Left renal cortex interstitium (tissue), 4 donors: ENCODE measurements at regions not wholly inside any gene's neighbourhood (a gene's known extent, or its start where the extent isn't known, plus 50 kb on each side); places are given as distances from the start of the nearest gene placed in this dataset.
"Not testable (repeated sequence)": the region's sequence is repeated elsewhere in the genome, so short reads cannot be mapped to it uniquely, and the experiment has no call there.

Experiments used
- DNase-seq, 4 donors: peaks; one replicate each; pipeline ENCODE4 v3.0.0-alpha.2; 2013; ENCODE audit warnings: low read depth in 4 of 4, low spot score in 2 of 4, missing footprints in 1 of 4

DNA sequence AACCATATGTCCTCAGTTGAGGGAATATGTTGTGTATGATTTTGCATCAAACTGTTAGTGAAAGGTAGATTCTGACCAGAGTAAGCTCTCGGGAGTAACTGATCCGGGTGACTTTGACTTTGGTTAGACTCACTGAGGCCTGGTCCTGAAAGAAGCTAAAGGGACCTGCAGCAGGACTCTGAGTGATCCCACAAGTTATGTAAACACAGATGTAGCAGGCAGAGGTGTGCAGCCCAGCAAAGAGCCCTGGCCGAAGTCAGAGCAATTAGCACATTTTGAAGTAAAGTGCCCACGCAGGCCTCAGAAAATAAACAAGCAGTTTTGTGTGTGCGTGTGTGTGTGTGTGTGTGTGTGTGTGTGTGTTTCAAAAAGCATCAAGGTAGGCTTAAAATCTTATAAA is 245.6 kb upstream of the FERD3L start:
- DNase-seq, result no peak

GRCh38 chr7:19381321-19381720 is 236.1 kb upstream of the FERD3L start:
- DNase-seq, result no peak

DNA sequence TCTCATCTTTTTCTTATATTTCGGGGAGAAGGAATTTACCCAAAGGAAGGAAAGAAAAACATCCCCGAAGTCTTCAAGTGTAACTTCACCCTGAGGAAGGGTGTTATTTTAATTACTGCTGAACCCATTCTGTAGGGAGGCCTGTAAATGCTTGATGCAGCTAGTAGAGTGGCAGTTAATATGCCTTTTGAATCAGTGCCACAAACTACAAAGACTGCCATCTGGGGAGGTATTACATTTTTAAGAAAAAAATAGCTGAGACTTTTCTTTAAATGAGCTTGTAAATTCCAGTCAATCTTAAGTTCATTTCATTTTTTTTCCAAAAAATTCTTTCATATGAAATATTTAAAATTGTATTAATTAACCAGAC is 233.1 kb upstream of the FERD3L start:
- peak in 1 of 4 donors; percentile 3 for DNase-seq

DNA sequence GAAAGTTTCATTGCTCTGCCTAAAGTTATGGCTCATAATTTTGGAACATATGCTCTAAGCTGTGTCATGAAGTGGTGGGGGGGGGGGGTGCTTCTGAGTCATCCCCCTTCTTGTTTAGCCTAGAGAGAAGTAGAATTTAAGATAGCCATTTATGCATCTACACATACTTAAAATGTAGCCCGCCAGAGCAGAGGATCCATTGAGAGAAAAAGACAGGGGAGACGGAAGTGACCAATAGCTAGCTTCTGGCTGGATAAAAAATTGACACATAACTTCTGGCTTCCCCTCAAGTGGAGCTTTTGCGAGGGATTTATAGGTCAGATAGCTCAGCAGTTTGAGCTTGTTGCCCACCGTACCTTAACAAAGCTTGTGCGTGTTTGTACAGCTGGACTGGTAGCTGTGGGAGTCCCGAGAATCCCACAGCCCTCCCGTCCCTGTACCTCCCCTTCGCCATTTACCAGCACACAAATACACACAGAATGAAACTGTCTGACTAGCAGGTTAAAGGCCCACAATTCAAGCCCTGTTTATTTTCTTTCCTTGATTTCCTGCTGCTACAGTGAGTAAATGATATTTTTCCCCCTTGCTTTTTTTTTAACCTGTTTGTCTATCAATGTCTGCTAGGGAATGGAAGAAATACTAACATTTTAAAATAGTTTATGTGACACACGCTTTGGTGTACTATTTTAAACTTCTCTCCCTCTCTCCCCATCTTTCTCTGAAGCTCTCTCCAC is 232.6 kb upstream of the FERD3L start:
- DNase-seq, result peak in 1 of 4 donors; percentile 27

DNA sequence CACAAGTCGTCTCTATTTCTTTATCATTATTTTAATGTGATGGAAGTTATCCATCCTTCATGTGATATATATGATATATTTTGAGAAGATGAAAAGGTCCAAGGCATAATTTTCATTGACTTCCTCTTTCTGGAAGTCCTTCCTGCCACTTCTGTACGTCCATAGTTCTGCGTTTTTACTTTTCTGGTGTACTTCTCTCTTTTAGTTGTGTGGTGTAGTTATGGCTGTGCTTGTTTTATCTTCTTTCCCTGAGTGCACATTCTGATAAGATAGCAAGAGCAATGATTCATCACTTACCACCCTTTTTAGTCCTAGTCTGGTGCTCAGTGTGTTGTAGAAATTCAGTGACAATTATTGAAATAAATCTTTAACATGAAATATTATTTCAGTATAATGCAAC is 231.3 kb upstream of the FERD3L start:
- no peak for DNase-seq

- no peak for DNase-seq
Measured at GRCh38 chr7:19375976-19376375, 230.8 kb upstream of the FERD3L start.

DNA sequence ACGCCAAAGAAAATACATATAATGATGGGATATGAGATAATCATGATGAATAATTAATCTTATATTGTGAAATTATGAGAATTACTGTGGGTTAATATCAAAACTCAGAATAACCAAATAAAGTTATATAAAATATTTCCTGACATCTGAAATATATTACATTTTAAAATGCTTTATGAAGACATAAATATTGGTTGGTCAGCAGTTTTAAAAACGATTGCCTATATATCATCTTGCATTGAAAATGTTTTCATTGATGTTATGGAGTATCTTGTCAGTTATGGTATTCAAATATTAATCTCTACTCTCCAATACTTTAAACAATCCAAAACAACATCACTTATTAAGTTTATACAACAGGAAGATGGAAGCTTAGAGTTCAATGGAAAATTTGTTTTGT is 228.1 kb upstream of the FERD3L start:
- DNase-seq, result no peak

DNA sequence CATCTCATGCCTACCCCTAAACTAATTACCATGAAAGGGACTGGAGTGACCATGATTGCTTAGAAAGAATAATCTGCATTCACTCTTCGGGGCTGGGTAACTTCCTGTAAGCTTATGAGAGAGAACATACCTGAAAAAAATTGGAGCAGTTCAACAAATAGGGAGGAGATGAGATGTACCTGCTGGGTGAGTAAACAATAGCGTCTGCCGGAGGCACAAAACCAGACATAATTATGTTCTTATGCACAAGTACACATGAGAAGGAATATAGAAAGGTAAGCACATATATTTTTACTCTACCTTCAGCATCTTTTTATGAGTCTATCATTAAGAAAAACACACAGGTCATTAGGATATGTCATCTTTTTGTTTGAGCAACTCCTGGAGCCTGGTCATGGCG is 224.6 kb upstream of the FERD3L start:
- DNase-seq, result no peak

GRCh38 chr7:19369182-19369581 is 224.0 kb upstream of the FERD3L start:
- DNase-seq, result no peak

GRCh38 chr7:19368491-19368925 is 223.3 kb upstream of the FERD3L start:
- no peak for DNase-seq

DNA sequence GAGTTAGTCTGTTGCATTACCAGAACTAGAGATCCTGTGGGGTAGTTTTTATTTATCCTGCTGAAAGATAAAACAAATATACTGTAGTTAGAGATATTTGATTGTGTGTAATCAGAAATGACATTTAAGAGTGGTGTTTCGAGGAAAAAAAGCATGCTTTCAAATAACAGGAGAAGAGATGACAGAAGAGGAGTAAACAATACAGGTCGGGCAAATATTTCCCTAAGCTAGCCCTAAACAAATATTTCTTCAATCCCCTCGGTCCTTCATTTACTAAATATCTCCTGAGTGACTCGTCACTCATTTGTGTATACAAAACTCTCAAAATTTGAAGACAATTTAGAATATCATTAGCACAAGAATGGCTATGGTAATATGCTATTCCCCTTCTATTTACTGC is 219.7 kb upstream of the FERD3L start:
- DNase-seq, result no peak

GRCh38 chr7:19362099-19362498 is 216.9 kb upstream of the FERD3L start:
- DNase-seq, result no peak

DNA sequence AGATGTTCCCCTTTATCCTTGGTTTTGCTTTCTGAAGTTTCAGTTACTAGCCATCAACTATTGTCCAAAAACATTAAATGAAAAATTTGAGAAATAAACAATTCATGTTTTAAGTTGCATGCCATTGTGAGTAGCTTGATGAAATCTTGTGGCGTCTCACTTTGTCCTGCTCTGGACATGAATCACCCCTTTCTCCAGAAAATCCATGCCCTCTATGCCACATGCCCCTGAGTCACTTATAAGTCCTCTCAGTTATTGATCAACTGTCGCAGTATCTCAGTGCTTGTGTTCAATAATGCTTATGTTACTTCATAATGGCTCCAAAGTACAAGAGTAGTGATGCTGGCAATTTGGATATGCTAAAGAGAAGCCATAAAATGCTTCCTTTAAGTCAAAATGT is 208.0 kb upstream of the FERD3L start:
- no peak for DNase-seq

- no peak for DNase-seq
Measured at GRCh38 chr7:19352305-19352695, 207.1 kb upstream of the FERD3L start.

GRCh38 chr7:19351341-19352304 is 206.4 kb upstream of the FERD3L start:
- no peak for DNase-seq

DNA sequence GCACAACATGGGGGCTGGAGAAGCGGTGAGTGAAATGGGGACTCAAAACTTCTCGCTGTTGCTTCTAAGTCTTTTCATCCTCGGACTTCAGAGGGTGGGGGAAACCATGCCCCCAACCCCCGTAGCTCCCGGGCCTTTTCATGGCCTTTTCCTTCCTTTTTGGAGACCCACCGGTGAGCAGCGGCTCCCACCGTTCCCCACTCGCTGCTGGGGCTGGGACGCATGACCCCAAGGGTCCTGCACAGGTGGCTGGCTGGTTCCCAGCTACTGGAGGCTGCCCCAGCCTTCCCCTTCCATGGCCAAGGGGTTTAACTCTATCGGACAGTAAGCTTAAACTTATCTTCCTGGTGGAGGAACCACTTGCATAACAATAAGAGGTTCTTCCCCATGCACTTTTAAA is 194.3 kb upstream of the FERD3L start:
- DNase-seq, result no peak

DNA sequence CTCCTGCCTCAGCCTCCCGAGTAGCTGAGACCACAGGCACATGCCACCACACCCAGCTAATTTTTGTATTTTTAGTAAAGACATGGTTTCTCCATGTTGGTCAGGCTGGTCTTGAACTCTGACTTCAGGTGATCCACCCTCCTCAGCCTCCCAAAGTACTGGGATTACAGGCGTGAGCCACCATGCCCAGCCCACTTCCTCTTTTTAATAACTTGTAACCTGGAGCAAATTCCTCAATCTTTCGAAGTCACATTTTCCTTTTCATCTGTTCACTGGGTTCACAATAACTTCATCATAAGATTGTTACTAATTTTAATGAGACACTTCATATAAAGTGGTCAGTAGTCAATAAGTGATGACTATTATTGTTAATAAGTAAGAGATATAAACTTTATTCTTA is 193.3 kb upstream of the FERD3L start:
- not testable (repeated sequence) for DNase-seq

DNA sequence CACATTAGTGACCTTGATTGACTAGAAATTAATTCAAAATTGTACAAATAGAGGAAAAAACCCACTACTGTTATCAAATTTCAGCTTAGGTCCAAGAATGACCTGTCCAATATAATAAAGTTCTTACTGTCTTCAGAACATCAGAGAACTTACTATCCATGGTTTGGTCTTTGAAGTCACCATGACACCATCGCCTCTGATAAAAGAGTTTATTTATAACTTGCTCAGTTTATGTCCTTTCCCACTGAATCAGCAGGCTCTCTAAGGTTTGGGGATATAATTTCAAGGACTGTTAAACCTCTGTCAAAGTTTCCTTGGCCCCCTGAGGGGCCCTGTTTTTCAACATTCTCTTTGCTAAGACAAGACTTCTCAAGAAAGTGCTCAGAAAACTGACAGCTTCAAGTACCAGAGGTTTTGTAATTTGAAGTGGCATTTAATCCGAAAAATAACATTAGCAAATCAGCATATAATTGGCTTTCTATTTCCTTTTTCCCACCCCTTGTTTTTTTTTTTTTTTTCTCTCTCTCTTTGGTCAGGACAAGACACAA is 191.7 kb upstream of the FERD3L start:
- no peak for DNase-seq

GRCh38 chr7:19333706-19334105 is 188.5 kb upstream of the FERD3L start:
- DNase-seq, result no peak

- DNase-seq, result peak; percentile 34 to 69 (median 51)
Measured at GRCh38 chr7:19327018-19327417, 181.8 kb upstream of the FERD3L start.

- DNase-seq, result peak in 1 of 4 donors; percentile 3
Measured at GRCh38 chr7:19322002-19322401, 176.8 kb upstream of the FERD3L start.

- DNase-seq, result no peak
Measured at GRCh38 chr7:19318287-19318686, 173.1 kb upstream of the FERD3L start.
